Epithelial cell of proximal tubule (primary cell): ENCODE measurements at regions not wholly inside any gene's neighbourhood (a gene's known extent, or its start where the extent isn't known, plus 50 kb on each side); places are given as distances from the start of the nearest gene placed in this dataset.
"Not testable (repeated sequence)": the region's sequence is repeated elsewhere in the genome, so short reads cannot be mapped to it uniquely, and the experiment has no call there.

Experiments used
- DNase-seq: peaks from one replicate; pipeline ENCODE4 v3.0.0-alpha.2; 2011; ENCODE audit warnings: low read depth
- H3K4me3 ChIP-seq: 2 replicates; pipeline ENCODE4 v1.5.1; 2011; ENCODE audit warnings: low read depth, mild to moderate bottlenecking, low read length
- TF ChIP-seq, protein P1 (sequence below): conservative IDR thresholded peaks from 2 replicates; pipeline ENCODE4 v1.5.1; 2012; ENCODE audit warnings: low read depth, mild to moderate bottlenecking, low read length

DNA sequence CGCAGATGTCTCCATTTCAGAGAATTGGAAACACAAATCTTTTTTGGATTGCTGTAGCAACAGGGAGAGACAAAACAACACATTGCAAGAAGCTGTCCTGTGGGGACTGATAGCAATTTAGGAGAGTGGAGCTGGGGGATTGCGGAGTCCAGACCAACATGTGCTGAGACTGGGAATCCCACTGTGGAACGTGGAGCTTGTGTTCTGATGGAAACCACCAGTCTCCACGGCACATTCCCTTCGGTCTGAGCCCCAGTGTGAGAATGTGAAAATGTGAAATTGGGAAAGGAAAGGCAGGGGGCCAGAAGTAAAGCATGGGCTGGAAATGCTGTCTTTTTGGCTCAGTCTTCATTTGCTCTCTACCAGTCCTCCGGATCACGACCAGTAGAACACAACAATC is 348.8 kb upstream of the TNC start:
- no peak overlapping the region for H3K4me3 ChIP-seq
- DNase-seq, result no peak
- TF ChIP-seq, protein P1, sequence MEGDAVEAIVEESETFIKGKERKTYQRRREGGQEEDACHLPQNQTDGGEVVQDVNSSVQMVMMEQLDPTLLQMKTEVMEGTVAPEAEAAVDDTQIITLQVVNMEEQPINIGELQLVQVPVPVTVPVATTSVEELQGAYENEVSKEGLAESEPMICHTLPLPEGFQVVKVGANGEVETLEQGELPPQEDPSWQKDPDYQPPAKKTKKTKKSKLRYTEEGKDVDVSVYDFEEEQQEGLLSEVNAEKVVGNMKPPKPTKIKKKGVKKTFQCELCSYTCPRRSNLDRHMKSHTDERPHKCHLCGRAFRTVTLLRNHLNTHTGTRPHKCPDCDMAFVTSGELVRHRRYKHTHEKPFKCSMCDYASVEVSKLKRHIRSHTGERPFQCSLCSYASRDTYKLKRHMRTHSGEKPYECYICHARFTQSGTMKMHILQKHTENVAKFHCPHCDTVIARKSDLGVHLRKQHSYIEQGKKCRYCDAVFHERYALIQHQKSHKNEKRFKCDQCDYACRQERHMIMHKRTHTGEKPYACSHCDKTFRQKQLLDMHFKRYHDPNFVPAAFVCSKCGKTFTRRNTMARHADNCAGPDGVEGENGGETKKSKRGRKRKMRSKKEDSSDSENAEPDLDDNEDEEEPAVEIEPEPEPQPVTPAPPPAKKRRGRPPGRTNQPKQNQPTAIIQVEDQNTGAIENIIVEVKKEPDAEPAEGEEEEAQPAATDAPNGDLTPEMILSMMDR, result no peak

DNA sequence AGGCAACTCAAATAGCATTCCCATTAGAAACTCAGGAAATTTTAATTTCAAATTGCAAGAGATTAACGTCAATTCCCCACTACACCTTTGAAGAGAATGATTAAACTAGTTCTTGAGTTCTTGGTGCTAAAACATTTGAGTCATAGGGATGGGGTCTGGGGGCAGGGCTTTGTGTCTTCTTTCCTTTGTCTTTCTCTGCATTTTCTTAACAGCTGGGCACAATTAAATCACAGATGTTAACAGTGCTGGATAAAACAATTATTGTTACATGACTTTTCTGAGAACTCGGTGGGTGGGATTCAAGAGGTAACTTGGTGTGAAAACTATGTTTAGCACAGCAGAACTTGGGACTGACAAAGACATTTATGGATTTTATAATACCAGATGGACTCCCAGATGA is 351.9 kb upstream of the TNC start:
- no peak overlapping the region for H3K4me3 ChIP-seq
- peak; percentile 9 for DNase-seq
- TF ChIP-seq, protein P1, result no peak

DNA sequence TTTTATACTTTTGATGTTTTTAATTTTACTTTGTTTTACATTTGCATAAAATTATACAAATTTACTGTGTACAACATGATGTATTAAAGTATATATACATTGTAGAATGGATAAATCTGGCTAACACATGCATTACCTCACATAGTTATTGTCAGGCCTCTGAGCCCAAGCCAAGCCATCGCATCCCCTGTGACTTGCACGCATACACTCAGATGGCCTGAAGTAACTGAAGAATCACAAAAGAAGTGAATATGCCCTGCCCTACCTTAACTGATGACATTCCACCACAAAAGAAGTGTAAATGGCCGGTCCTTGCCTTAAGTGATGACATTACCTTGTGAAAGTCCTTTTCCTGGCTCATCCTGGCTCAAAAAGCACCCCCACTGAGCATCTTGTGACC is 355.1 kb upstream of the TNC start:
- H3K4me3 ChIP-seq, DNase-seq: not testable (repeated sequence)

DNA sequence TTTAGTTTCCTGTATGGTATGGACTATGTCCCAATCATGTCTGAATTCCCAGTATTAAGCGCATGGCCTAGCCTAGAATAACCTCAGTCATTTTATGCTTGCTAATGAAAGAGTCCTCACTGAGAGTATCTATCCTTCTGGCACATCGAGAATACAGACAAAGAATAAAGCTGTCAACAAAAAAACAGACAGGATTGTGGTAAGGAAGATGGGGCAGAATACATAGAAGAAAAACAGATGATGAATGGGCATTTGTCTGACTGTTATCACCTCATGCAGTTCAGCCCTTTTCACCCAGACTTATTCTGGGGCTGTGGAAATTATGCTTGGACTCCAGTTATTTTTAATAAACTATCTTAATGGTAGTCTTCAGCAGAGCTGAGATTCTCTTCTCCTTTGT is 363.8 kb upstream of the TNC start:
- H3K4me3 ChIP-seq, result no peak overlapping the region
- no peak for DNase-seq
- TF ChIP-seq, protein P1, result no peak

DNA sequence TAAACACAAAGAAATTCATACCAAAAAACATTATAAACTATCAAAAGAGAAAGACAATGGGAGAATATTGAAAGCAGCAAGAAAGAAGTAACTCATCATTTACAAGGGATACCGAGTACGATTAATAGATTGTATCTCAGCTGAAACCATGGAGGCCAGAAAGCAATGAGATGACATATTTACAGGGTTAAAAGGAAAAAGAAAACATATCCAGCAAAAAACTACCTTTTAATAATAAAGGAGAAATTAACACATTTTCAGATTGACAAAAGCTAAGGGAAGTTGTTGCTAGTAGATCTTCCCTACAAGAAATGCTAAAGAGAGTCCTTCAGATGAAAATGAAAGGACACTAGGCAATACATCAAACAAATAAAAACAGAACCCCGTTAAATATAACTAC is 364.8 kb upstream of the TNC start:
- no peak for DNase-seq
- no peak overlapping the region for H3K4me3 ChIP-seq
- TF ChIP-seq, protein P1, result no peak

DNA sequence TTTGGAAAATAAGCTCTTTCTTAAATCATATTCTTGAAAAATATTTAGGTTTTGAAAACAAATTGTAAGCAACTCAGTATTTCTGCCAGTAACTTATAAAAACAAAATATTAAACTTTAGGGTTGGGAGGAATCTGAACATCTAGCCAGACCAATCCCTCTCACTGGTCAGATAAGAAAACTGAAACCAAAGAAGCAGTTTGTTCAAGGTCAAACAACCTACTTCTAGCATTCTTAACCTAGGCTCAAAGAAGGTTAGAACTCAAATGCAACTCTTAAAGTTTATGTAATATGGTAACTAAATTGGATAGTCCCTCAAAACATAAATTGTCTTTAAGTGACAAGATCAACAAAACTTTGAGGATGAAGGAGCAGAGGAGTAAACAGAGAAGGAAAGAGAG is 374.9 kb upstream of the TNC start:
- no peak for DNase-seq
- no peak overlapping the region for H3K4me3 ChIP-seq
- TF ChIP-seq, protein P1, result no peak

DNA sequence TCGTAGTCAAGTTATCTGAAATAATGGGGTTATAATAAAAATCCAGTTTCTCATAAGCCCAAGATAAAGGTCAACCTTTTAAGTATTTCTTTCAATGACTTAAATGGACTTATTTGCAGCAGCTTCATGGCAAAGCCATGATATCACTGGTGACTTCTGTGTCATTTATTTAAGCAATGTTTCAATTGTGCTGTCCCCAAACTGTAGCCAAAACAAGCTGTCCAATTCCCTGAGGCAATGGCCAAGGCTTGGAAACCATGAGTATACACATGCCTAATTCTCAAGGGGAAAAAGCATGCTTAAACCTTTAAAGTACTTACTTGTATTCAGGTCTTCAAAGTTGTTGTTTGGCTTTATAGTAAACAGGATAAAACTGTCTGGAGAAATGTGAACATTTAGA is 376.4 kb upstream of the TNC start:
- TF ChIP-seq, protein P1, result no peak
- no peak overlapping the region for H3K4me3 ChIP-seq
- no peak for DNase-seq

DNA sequence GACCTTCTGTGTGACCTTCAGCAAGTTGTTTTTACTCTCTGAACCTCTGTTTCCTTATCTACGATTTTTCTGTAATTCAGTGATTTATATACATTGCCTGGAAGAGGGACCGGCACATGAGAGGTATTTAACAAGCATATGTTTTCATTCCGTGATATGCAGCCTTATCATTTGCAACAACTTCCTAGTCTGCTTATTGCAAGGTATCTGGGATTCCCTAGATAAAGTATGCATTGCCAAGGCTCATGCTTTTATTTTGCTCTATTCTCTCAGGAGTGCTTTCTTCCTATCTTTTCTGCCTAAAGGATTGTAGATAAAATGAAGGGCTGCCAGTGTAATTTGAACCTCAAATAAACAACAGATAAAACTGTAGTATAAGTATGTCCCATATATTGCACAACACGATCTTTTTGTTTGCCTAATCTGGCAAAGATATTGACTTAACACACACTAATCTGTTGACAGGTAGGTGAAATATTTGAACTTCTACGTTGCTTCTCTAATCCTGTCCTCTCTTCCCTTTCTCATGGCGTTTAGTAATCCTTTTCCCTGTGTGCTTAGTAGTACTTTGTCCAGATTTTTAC is 377.2 kb upstream of the TNC start:
- no peak overlapping the region for H3K4me3 ChIP-seq
- no peak for DNase-seq
- TF ChIP-seq, protein P1, result no peak
